ENCODE measurements at regions not wholly inside any gene's neighbourhood (a gene's known extent, or its start where the extent isn't known, plus 50 kb on each side); places are given as distances from the start of the nearest gene placed in this dataset.

DNA sequence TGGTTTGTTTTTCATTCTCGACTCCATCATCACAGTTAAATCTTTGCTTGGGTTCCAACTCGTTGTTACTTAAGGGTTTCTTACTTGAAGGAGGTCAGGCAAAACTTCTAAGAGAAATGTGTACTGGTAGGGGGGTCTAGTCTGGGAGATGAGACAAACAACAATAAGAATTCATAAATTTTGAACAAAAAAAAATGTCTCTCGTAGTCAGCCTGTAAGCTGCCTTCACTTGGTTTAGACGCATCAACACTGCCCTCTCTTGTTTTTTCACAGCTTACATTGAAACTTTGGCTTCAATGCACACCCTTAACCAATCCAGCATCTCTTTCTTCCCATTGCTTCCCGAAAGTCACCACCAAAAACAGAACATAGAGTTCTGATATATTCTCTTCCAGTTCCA, 576.4 kb upstream of the PIK3C3 start:
- no peak for DNase-seq (ENCODE audit: extremely low read depth, low read depth, low spot score)

DNA sequence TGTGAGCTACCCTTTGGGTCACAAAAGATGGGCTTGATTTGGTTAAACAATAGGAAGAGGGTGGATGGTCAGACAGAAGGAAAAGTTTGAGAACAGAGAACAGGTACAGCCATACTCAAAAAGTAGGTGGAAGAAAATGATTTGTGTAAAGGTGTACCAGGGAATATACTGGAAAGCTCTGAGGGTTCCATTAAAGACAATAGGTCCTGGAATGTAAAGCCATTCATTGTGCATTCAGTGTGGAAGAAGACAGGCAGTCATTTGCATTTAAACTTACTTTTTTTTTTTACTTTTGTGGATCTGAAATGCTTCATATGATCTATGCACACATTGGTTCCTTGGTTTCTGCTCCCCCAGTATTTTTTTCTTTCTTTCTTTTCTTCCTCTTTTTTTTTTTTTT, 581.4 kb upstream of the PIK3C3 start:
- no peak for DNase-seq (ENCODE audit: extremely low read depth, low read depth, low spot score)

DNA sequence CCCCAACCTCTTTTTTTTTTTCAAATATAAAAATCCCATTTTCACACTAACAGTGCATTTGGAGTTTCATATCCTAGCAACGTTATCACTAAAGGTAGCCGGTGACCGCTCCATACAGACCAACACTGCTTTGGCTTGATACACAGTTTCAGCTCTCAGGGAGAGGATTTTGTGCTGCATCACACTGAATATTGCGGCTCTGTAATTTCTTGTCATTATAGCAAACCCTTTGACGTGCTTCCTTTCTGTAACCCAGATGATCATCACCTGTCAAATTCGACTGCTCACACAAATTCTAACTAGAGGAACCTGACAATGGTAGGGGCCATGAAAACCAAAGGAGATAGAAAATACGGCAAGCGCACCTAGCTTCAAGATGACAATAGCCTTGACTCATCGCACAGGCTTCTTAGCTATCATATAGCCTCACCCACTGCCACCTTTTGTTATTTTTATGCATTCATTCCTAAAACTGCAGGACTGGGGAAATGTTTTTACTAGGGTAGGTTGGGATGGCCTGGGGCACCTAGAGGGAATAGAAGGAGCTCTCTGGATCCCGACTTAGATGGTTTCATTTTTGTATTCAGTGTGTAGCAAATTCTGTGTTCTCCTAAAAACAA, 582.9 kb upstream of the PIK3C3 start:
- DNase-seq (ENCODE audit: extremely low read depth, low read depth, low spot score), result no peak

DNA sequence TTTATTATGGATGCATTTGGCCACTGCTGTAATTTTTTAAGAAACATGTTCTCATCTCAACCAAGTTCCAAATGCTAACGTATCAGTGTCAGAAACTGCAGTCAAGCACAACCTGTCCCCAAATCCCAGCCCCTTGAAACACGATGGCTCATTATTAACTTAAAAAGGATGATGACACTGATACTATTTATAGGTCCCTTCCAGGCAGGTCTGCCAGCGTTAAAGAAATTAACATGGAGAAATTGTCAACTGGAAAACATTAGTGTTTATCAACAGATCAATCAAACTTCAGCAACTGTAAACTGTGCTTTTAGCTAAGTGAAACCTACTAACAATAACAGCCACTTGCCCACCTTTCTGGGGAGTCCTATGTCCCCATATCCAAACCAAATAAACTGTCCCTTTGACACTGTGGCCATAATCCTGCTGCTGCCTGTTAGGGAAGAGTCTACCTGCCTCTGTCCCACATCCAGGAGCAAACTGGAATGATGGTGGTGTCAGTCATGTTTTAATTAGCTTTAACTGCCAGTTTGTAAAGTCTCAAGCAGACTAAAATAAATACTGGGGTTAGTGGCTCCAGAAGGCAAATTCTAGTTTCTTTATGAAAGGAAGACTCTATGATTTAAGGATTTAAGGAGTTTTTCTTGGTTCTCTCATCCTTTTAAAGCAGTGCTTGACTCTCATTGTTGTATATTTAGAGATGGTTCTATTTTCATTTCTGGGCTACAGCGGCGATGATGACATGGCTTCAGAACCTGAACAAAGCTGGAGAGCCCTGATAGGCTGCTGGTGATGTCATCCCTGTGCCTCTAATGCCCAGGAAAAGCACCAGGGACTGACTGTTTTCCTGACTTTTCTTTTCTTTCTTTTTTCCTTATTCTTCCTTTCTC, 583.6 kb upstream of the PIK3C3 start:
- no peak for DNase-seq (ENCODE audit: extremely low read depth, low read depth, low spot score)

DNA sequence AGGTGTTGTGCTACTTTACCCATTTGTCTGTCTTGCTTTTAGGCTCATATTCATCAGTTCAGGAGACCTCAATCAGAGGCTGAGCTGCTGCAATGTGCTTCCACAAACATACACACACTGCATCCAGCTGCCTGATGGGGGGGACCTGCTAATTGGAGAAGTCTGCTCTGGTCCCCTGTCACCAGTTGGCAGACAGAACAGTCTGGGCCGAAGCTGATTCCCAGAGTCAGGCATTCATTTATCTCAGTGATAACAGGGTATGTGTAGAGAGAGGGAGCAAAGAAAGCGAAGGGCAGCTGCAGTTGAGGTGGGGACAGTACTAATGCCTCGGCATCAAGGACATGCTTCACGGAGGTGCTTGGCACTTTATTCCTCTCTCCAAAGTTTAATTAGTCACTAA, 584.3 kb upstream of the PIK3C3 start:
- DNase-seq (ENCODE audit: extremely low read depth, low read depth, low spot score), result no peak

DNA sequence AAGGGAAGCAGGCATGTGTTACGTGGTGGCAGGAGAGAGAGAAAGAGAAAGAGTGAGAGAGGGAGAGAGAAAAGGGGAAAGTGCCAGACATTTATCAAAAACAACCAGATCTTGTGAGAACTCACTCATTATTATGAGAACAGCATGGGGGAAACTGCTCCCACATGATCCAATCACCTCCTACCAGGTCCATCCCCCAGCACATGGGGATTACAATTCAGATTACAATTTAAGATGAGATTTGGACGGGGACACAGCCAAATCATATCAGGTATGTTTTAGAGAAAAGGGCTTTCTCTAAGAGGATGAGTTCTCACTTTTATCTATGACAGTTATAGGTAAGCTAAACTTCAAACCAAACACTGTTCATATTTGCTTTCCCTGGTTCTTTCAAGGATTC, 597.3 kb upstream of the PIK3C3 start:
- no peak for DNase-seq (ENCODE audit: extremely low read depth, low read depth, low spot score)

DNA sequence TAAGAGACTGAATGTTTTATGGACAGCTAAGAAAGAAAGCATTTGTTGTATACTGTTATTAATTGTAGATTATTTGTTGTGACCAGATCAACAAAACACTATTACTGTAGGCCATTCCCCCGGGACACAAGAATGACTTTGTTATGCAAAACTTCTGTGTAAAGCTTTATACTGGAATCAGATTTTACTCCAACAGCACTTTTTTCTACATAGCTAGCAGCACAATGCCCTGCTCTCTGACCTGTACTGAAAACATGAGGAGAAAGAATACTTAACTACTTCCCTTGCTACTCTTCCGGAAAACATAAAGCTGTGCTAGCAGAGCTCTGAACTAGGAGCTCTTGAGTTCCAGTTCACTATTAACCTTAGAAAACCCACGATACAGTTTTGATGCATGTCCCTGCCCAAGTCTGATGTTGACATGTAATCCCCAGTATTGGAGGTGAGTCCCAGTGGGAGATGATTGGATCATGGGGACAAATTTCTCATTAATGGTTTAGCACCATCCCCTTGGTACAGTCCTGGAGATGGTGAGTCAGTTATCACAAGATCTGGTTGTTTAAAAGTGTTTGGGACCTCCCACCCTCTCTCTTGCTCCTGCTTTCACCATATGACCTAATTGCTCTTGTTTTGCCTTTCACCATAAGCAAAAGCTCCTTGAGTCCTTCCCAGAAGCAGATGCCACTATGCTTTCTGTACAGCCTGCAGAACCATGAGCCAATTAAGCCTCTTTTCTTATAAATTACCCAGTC, 601.1 kb upstream of the PIK3C3 start:
- DNase-seq (ENCODE audit: extremely low read depth, low read depth, low spot score), result no peak

DNA sequence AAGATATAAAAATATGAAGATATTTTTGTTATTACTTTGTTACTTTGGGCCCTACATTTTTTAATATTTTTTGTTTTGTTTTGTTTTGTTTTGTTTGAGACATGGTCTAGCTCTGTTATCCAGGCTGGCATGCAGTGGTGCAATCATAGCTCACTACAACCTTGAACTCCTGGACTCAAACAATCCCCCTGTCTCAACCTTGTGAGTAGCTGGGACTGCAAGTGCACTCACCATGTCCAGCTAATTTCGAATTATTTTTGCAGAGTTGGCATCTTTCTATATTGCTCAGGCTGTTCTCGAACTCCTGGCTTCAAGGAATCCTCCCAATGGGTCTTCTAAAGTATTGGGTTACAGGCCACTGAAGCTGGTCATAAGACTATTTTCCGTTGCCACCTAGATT, 603.6 kb upstream of the PIK3C3 start:
- no peak for DNase-seq (ENCODE audit: extremely low read depth, low read depth, low spot score)

DNA sequence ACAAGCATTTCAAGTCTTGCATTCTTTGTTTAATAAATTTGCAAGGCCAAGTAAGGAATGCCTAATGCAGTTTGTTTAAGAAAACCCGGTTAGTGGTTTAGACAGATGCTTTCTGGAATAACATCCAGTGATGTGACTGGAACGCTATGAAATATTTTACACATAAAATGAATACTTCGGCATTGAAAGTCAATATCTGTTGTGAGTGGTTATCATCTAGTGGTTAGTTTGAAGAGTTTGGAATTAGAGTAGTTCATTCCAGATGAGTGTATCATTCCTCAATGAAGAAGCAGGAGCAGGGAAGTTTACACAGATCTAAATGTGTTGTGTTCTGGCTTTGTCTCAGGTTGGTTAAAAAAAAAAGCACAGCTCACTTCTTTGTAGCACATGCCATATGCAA, 608.0 kb upstream of the PIK3C3 start:
- DNase-seq (ENCODE audit: extremely low read depth, low read depth, low spot score), result no peak

DNA sequence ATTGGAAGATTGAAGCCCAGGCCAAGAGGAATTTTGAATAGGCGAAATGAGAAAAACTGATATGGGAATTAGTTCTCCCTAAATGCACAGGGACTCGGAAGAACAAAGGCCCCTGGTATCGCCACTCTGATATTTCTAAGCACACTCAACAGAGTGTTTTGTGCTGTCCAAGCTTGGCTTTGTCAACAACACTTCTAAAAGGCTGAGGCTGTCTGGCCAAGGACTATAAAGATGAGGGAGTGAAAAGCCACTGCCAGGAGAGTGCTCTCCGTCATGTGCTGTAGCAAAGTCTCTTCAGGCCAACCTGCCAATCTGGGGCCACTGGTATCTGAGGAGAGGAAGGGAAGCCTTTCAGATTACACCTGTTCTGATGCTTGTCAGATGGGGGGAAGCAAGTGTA, 611.2 kb upstream of the PIK3C3 start:
- DNase-seq (ENCODE audit: extremely low read depth, low read depth, low spot score), result no peak

DNA sequence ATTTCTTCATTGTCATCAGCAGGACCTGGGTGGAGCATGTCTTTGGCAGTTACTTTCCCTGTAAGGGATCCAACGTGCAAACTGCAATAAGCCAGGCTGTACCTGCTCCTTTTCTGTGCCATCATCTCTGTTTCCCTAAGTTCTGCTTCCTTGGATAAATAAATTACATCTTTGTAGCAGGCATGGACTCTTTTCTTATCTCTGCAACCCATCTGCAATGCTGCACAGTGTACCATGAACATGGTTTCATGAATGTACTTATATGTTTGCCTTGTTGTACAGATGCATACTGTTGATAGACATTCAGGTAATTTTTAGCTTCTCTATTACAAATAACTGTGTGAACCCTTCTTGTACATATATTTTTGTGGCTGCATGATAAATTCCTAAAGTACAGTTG, 616.7 kb upstream of the PIK3C3 start:
- no peak for DNase-seq (ENCODE audit: extremely low read depth, low read depth, low spot score)

DNA sequence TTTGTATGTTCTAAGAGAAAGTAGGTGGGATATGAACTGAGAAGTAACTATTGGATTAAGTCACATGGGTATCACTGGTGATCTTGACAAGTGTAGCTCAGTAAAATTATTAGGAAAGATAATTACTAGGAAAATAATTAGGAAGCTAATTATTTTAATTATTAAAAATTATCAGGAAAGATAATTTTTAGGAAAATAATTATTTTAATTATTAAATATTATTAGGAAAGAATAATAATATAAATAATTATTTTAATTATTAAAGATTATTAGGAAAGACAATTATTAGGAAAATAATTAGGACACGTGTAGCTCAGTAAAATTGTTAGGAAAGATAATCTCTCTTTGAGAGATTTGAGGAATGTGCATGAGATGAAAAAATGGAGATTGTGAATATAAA, 623.4 kb upstream of the PIK3C3 start:
- DNase-seq (ENCODE audit: extremely low read depth, low read depth, low spot score), result no peak

DNA sequence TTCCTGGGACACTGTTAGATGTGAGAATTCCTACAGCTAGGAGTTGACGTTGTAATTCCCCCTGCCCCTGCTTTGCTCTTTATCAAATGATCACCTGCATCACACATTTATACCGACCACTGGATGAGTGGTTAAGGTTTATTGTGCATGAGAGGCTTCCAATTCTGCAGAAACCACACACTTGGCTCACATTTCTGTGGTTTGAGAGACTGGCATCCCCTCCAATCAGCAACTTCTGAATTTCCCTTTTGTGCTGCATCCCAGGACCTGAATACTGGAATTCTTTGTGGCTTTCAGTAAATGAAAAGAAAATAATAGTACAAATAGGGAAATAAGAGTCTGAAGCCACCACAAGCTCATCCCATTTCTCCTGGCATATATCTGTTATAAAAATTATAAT, 628.7 kb upstream of the PIK3C3 start:
- no peak for DNase-seq (ENCODE audit: extremely low read depth, low read depth, low spot score)

DNA sequence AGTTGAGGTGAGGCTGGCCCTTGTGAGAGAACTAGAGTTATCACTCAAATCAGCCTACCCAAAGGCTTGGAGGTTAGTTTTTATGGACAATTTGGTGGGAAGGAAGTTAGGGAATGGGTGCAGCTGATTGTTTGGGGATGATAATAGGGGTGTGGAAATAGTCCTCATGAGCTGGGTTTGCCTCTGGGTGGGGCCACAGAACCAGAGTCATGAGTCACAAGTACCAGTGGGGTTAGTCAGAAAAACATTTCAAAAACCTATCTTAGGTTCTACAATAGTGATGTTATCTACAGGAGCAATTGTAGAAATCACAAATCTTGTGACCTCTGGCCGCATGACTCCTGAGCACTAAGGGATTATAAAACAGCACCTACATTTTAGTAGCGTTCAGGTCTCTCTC, 630.1 kb upstream of the PIK3C3 start:
- DNase-seq (ENCODE audit: extremely low read depth, low read depth, low spot score), result no peak

DNA sequence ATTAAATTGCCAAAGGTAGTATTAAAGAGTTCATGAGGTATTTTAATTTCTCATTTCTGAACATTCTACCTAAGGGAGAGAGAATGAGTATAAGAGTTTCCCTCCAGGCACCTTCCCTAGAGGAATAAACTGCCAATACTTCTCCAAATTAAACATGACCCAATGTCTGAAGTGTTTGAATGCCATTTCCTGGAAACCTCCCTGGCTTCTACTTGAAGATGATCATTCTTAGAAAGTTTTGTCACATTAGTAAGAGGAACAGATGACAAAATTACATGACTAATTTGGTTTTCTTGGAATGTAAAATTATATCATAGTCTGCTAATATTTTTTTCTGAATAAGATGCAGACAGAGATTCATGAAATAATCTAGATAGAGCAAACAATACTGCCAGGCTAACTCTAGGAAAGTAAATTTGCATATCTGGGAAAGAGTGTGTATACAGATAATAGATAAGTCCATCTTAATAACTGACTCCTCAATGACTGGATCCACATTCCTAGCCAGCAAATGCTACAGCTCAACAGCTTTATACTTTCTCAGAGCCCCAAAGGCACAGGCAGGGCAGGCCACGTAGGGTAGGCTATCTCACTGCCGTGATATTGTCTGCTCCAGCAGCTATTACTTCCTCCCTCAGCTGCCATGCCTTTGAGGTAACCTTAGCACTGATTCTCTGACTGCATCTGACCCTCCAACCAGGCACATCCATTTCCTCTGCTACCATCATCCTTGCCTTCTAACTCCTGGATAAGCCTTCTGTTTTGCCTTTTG, 630.8 kb upstream of the PIK3C3 start:
- no peak for DNase-seq (ENCODE audit: extremely low read depth, low read depth, low spot score)

DNA sequence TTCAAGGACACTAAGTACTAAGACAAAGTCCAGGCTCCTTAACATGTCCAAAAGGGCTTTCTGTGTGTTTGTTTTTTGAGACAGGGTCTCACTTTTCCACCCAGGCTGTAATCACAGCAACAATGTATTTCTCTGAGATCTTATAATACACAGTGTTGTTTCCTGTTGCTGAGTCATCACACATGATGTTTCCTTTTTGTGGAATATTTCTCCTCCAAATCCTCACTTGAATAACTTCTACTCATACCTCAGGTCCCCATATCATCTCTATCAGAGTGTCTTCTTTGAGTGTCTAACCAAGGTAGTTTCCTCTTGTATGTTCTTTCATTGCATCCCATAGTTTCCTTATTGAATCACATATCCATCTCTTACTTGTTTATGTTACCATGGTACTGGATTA, 632.0 kb upstream of the PIK3C3 start:
- DNase-seq (ENCODE audit: extremely low read depth, low read depth, low spot score), result peak; percentile 5

DNA sequence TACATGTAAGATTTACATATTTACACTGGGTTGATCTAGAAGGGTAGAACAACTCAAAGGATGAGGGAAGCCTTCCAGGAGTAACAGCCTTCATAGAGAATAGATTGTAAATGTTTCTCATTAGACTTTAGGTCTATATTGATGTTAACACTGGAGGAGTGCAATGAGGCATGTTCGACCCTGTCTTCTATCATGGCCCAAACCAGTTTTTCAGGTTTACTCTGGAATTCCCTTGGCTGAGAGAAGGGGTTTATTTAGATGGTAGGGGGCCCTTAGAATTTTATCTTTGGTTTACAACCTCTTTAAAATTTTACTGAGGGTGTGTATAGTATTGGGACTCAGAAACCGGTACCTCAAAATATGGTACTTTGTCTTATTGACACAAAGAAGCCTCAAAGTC, 634.9 kb upstream of the PIK3C3 start:
- DNase-seq (ENCODE audit: extremely low read depth, low read depth, low spot score), result no peak

DNA sequence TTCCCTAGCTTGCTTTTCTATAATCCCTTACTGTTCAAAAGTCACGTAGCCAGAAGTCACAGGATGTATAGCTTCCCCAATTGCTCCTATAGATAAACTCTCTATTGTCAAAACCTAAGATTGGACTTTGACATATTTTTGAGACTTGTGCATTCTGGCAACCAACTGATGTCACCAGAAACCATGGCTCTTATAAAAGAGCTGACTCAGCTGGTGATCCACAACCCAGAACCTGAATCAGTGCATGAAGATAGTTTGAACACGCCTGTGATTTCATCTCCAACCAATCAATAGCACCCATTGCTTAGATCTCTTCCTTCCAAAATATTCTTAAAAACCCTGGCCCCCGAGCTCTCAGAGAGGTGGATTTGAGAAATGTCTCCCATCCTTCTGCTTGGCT, 639.9 kb upstream of the PIK3C3 start:
- no peak for DNase-seq (ENCODE audit: extremely low read depth, low read depth, low spot score)

DNA sequence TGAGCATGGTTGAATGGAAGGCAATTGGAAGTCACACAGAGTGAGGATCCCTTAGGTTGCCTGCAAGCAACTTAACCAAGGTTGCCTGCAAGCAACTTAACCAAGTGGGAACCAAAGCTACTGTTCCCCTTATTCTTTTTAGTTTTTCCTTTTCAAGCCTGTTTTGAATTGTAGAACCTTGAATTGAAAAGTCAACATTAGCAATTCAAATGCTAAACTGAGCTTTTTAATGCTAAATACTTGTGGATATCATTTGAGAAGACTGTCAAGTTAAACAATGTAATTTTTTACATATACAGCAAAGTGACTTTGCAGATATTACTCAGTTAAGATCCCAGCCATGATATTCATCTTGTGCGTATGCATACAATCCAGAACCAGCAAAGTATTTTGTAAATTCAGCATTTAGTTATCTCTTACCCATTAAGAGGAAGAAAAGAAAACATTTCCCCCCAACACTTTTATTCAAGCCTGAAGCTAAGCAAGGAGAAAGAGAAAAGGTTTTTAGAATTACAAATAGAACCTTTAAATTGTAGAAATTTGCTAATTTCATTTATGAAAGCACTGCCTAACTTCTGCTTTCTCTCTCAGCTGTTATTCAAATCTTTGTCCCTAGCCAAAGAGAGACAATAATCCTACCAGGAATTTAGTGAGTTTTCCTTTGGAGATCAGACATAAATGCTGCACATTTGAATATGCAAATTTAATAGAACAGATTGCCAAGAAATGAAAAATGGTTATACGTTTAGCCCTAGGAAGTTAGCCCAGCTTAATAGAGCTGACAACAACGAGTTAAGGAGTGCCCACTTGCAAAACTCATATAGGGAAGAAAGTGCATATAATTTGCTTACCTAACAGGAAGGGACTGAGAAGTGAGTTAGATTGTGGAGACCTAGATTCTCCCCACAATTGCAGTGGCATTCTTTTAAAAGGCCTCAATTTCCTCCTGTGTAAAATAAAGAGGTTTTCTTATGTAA, 643.2 kb upstream of the PIK3C3 start:
- no peak for DNase-seq (ENCODE audit: extremely low read depth, low read depth, low spot score)

DNA sequence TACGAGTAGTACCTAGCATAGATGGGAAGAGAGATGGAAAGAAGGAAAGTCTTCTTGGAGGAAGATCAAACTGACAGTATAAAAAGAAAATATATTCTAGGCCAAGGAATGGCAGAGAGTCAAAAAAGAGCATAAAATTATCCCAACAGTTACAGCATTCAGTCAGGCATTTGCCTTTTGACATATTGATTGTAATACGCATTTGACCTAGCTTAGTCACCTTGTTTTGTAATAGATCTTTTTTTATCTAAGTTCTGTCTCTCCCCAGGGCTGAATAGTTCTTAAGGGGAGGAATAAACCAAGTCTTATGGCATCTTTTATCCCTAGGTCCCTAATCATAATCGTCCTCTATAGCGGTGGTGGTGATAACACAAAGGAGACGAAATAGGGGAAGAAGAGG, 657.3 kb upstream of the PIK3C3 start:
- DNase-seq (ENCODE audit: extremely low read depth, low read depth, low spot score), result no peak

Data from glomerular endothelial cell (primary cell).